H9 (cell line): ENCODE measurements at regions not wholly inside any gene's neighbourhood (a gene's known extent, or its start where the extent isn't known, plus 50 kb on each side); places are given as distances from the start of the nearest gene placed in this dataset.
"Not testable (repeated sequence)": the region's sequence is repeated elsewhere in the genome, so short reads cannot be mapped to it uniquely, and the experiment has no call there.

Experiments
- DNase-seq: peaks from one replicate; pipeline ENCODE4 v3.0.0-alpha.2; 2017
- H2AFZ ChIP-seq: one replicate; pipeline ENCODE4 v1.6.1; 2013; ENCODE audit warnings: mild to moderate bottlenecking, low read length, control low read depth, moderate library complexity
- H2AK5ac ChIP-seq: 2 replicates; pipeline ENCODE4 v1.6.1; 2013; ENCODE audit warnings: low read length, control low read depth, mixed read lengths; ENCODE audit not compliant: insufficient read length
- H2BK120ac ChIP-seq: one replicate; pipeline ENCODE4 v1.6.1; 2013; ENCODE audit warnings: low read depth, mild to moderate bottlenecking, low read length, control low read depth, inconsistent platforms; ENCODE audit not compliant: poor library complexity, severe bottlenecking
- H2BK12ac ChIP-seq: 2 replicates; pipeline ENCODE4 v1.6.1; 2013; ENCODE audit warnings: low read length, control low read depth, mixed read lengths, low read depth; ENCODE audit not compliant: insufficient read length
- H2BK15ac ChIP-seq: 2 replicates; pipeline ENCODE4 v1.6.1; 2013; ENCODE audit warnings: low read depth, low read length, control low read depth
- H2BK20ac ChIP-seq: one replicate; pipeline ENCODE4 v1.6.1; 2013; ENCODE audit warnings: low read depth, mild to moderate bottlenecking, low read length, control low read depth, inconsistent platforms; ENCODE audit not compliant: poor library complexity, severe bottlenecking
- H2BK5ac ChIP-seq: 2 replicates; pipeline ENCODE4 v1.6.1; 2013; ENCODE audit warnings: low read length, control low read depth, mixed read lengths; ENCODE audit not compliant: insufficient read length
- H3K14ac ChIP-seq: 2 replicates; pipeline ENCODE4 v1.6.1; 2013; ENCODE audit warnings: low read length, control low read depth; ENCODE audit not compliant: insufficient read depth
- H3K18ac ChIP-seq: 2 replicates; pipeline ENCODE4 v1.6.1; 2013; ENCODE audit warnings: low read depth, mild to moderate bottlenecking, mixed read lengths, low read length, control low read depth; ENCODE audit not compliant: insufficient read length
- H3K23ac ChIP-seq: 2 replicates; pipeline ENCODE4 v1.6.1; 2013; ENCODE audit warnings: low read length, control low read depth, mixed read lengths, low read depth; ENCODE audit not compliant: insufficient read length
- H3K23me2 ChIP-seq: 2 replicates; pipeline ENCODE4 v1.6.1; 2013; ENCODE audit warnings: low read depth, mild to moderate bottlenecking, mixed read lengths, low read length, control low read depth; ENCODE audit not compliant: insufficient read length, poor library complexity, severe bottlenecking
- H3K27ac ChIP-seq: 2 replicates; pipeline ENCODE4 v1.5.1; 2013; ENCODE audit warnings: low read length, control low read depth, mixed read lengths, low read depth; ENCODE audit not compliant: insufficient read length
- H3K27me3 ChIP-seq: 2 replicates; pipeline ENCODE4 v1.6.1; 2013; ENCODE audit warnings: low read length, control low read depth, inconsistent platforms; ENCODE audit not compliant: insufficient read depth
- H3K4ac ChIP-seq: 2 replicates; pipeline ENCODE4 v1.6.1; 2013; ENCODE audit warnings: low read depth, mild to moderate bottlenecking, control low read depth, inconsistent platforms, low read length, moderate library complexity
- H3K4me1 ChIP-seq: 2 replicates; pipeline ENCODE4 v1.6.1; 2013; ENCODE audit warnings: low read length, control low read depth, inconsistent platforms; ENCODE audit not compliant: insufficient read depth
- H3K4me2 ChIP-seq: 2 replicates; pipeline ENCODE4 v1.6.1; 2013; ENCODE audit warnings: low read length, control low read depth, mixed read lengths; ENCODE audit not compliant: insufficient read length, insufficient read depth
- H3K56ac ChIP-seq: 2 replicates; pipeline ENCODE4 v1.6.1; 2013; ENCODE audit warnings: low read depth, mild to moderate bottlenecking, mixed read lengths, low read length, control low read depth; ENCODE audit not compliant: insufficient read length
- H3K79me1 ChIP-seq: 2 replicates; pipeline ENCODE4 v1.6.1; 2013; ENCODE audit warnings: low read depth, mild to moderate bottlenecking, moderate library complexity, low read length, control low read depth, inconsistent platforms; ENCODE audit not compliant: insufficient read depth, poor library complexity, severe bottlenecking
- H3K79me2 ChIP-seq: 2 replicates; pipeline ENCODE4 v1.6.1; 2013; ENCODE audit warnings: low read length, control low read depth, inconsistent platforms; ENCODE audit not compliant: insufficient read depth
- H3K9ac ChIP-seq: 2 replicates; pipeline ENCODE4 v1.6.1; 2013; ENCODE audit warnings: low read length, control low read depth, mixed read lengths; ENCODE audit not compliant: insufficient read length; ENCODE audit errors: extremely low read depth
- H3K9me3 ChIP-seq: one replicate; pipeline ENCODE4 v1.6.1; 2013; ENCODE audit warnings: low read depth, low read length, inconsistent platforms; ENCODE audit not compliant: control insufficient read depth
- H3T11ph ChIP-seq: one replicate; pipeline ENCODE4 v1.6.1; 2013; ENCODE audit warnings: mild to moderate bottlenecking, low read length, control low read depth, inconsistent platforms
- H4K20me1 ChIP-seq: one replicate; pipeline ENCODE4 v1.6.1; 2013; ENCODE audit not compliant: control insufficient read depth, insufficient read length, insufficient read depth
- H4K5ac ChIP-seq: 2 replicates; pipeline ENCODE4 v1.6.1; 2013; ENCODE audit warnings: low read depth, mild to moderate bottlenecking, mixed read lengths, low read length, control low read depth; ENCODE audit not compliant: insufficient read length
- H4K8ac ChIP-seq: replicated peaks from 2 replicates; pipeline ENCODE4 v1.6.1; 2013; ENCODE audit warnings: low read length, control low read depth, mixed read lengths, low read depth; ENCODE audit not compliant: insufficient read length
- H4K91ac ChIP-seq: 2 replicates; pipeline ENCODE4 v1.6.1; 2013; ENCODE audit warnings: low read depth, mild to moderate bottlenecking, moderate library complexity, mixed read lengths, low read length, control low read depth; ENCODE audit not compliant: insufficient read length
- H3K27ac Mint-ChIP-seq, 3 experiments: 2 replicates in 2 of 3; 3 replicates in 1 of 3; pipeline ENCODE4 v1.8.0; 2020 to 2021; ENCODE audit warnings: mixed read lengths in 3 of 3, mild to moderate bottlenecking in 1 of 3, moderate library complexity in 1 of 3
- H3K27me3 Mint-ChIP-seq: 2 replicates; pipeline ENCODE4 v1.8.0; 2021; ENCODE audit warnings: low read depth, mild to moderate bottlenecking, moderate library complexity, mixed read lengths
- H3K36me3 Mint-ChIP-seq, 3 experiments: 2 replicates in 2 of 3; 3 replicates in 1 of 3; pipeline ENCODE4 v1.8.0; 2020 to 2021; ENCODE audit warnings: low read depth in 3 of 3, mixed read lengths in 3 of 3; ENCODE audit not compliant: insufficient read depth in 1 of 3
- H3K4me1 Mint-ChIP-seq, 2 experiments: 2 replicates each; pipeline ENCODE4 v1.8.0; 2020; ENCODE audit warnings: mixed read lengths in 2 of 2
- H3K4me3 Mint-ChIP-seq, 2 experiments: 2 replicates in 1 of 2; 3 replicates in 1 of 2; pipeline ENCODE4 v1.8.0; 2020 to 2021; ENCODE audit warnings: mild to moderate bottlenecking in 2 of 2, mixed read lengths in 2 of 2, moderate library complexity in 1 of 2
- H3K9me3 Mint-ChIP-seq, 2 experiments: 2 replicates in 1 of 2; 3 replicates in 1 of 2; pipeline ENCODE4 v1.8.0; 2020; ENCODE audit warnings: mild to moderate bottlenecking in 2 of 2, mixed read lengths in 2 of 2, moderate library complexity in 1 of 2
- CTCF ChIP-seq: fragments of 200-600 bp; sonication (generic); conservative IDR thresholded peaks from 3 replicates; pipeline ENCODE4 v1.8.0; 2021; ENCODE audit warnings: antibody characterized with exemption, mild to moderate bottlenecking
- WGBS: extraction: QIAGEN DNeasy Blood & Tissue Kit; methylation state at CpG from one replicate; pipeline ENCODE4 v1.1.7; 2013; ENCODE audit warnings: missing lambda C conversion rate, low lambda C conversion rate, mixed read lengths; ENCODE audit not compliant: insufficient read length; ENCODE audit errors: extremely low coverage; 5-methylcytosine and 5-hydroxymethylcytosine counted together

DNA sequence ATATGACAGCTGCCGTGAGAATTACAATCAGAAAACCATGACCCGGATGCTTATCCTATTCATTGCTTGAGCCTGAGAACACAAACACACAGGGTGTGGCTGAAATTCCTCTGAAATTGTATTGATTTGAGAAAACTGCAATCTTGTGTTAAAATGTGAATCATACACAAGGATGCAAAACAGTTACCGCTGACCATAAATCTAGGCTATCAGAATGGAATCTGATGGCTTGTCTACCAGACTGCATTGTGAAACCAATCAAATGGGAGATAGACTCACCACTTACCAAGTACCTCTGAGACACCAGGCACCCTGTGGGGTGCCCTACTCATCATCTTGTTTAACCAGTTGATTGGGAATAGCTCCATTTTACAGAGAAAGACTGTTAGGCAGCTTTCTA lies 188.7 kb upstream of the MSX2 start:
- Histone ChIP-seq H3K9me3 (no peaks in the 10 kb centered on the region), H3K23ac (no peak overlapping the region), H3K27me3 (no peaks in the 10 kb centered on the region), H3K79me1 (no peaks in the 10 kb centered on the region), H2AFZ (no peak overlapping the region), H3K9ac (no peak overlapping the region), H3K18ac (no peak overlapping the region), H2BK12ac (no peak overlapping the region), H3K56ac (no peak overlapping the region), H3K79me2 (no peaks in the 10 kb centered on the region), H2BK5ac (no peak overlapping the region), H4K5ac (no peak overlapping the region), H4K91ac (no peak overlapping the region), H3K4me1 (peaks cover 10% of the 10 kb centered on the region; the same call in 1 of the 2 replicates), H3T11ph (no peak overlapping the region), H4K20me1 (no peaks in the 10 kb centered on the region), H2BK15ac (no peak overlapping the region), H3K4ac (no peak overlapping the region), H2BK120ac (no peak overlapping the region), H2BK20ac (no peak overlapping the region), H4K8ac (no peak overlapping the region), H3K14ac (no peak overlapping the region), H3K27ac (no peak overlapping the region), H3K23me2 (no peaks in the 10 kb centered on the region), H3K4me2 (no peak overlapping the region), H2AK5ac (no peak overlapping the region)
- Mint-ChIP-seq H3K27me3 (peaks cover 26% of the 10 kb centered on the region), H3K36me3 (0 out of 7 replicates have a peak, but pooled peaks cover 0 to 5% (median 0%) of the 10 kb centered on the region in 3 experiments), H3K27ac (no peak overlapping the region), H3K4me1 (peaks cover 38 to 44% of the 10 kb centered on the region in 2 experiments), H3K9me3 (0 out of 5 replicates have a peak, but pooled peaks cover 0 to 3% of the 10 kb centered on the region in 2 experiments), H3K4me3 (no peak overlapping the region)
- no CpG with 5 or more reads among the region's 3 CpGs for WGBS
- no peak for DNase-seq
- TF ChIP-seq CTCF, result no peak

- not testable (repeated sequence) for H3K23ac ChIP-seq, H3K23me2 ChIP-seq, H2BK5ac ChIP-seq, H2BK20ac ChIP-seq, H3K9me3 Mint-ChIP-seq, H3K56ac ChIP-seq, H3K4me2 ChIP-seq, H2BK120ac ChIP-seq, H3K14ac ChIP-seq, H3K27me3 ChIP-seq, H3K9me3 ChIP-seq, H2AFZ ChIP-seq, H3K4me3 Mint-ChIP-seq, DNase-seq, H4K91ac ChIP-seq, H3K36me3 Mint-ChIP-seq, H3K4ac ChIP-seq, H3K4me1 ChIP-seq, H2BK12ac ChIP-seq, H2AK5ac ChIP-seq, H3K27ac Mint-ChIP-seq, H3K9ac ChIP-seq, H3K27me3 Mint-ChIP-seq, H3K79me1 ChIP-seq, H3K18ac ChIP-seq, H3T11ph ChIP-seq, H3K27ac ChIP-seq, H4K20me1 ChIP-seq, H2BK15ac ChIP-seq, H4K8ac ChIP-seq, H4K5ac ChIP-seq, H3K79me2 ChIP-seq
- H3K4me1 Mint-ChIP-seq, result peaks cover 19% of the 10 kb centered on the region in 2 experiments
- WGBS, result no CpG with 5 or more reads among the region's 5 CpGs
Measured at GRCh38 chr5:174539823-174540222, 184.6 kb upstream of the MSX2 start.
